ENCODE measurements at regions not wholly inside any gene's neighbourhood (a gene's known extent, or its start where the extent isn't known, plus 50 kb on each side); places are given as distances from the start of the nearest gene placed in this dataset.
"Not testable (repeated sequence)": the region's sequence is repeated elsewhere in the genome, so short reads cannot be mapped to it uniquely, and the experiment has no call there.

DNA sequence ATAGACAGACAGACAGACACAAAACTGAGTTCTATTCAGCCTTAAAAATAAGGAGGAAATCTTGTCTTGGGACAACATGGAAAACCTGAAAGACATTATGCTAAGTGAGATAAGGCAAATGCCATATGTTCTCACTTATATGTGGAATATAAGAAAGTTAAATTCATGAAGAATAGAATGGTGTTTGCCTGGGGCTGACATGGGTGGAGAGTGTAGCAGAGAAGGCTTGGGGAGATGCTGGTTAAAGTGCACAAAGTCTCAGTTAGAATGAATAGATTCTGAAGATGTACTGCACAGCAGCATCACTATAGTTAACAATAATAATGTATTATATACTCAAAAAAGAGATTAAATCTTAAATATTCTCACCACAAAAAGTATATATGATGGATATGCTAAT lies 355.5 kb downstream of the LRRIQ3 start:
- no peak for DNase-seq

GRCh38 chr1:73839922-73840321 lies 358.1 kb downstream of the LRRIQ3 start:
- no peak for DNase-seq

GRCh38 chr1:73832276-73833181 lies 365.4 kb downstream of the LRRIQ3 start:
- peak; percentile 28 for DNase-seq

- DNase-seq: not testable (repeated sequence)
These were observed 370.7 kb downstream of the LRRIQ3 start for GRCh38 chr1:73827283-73827682.

DNA sequence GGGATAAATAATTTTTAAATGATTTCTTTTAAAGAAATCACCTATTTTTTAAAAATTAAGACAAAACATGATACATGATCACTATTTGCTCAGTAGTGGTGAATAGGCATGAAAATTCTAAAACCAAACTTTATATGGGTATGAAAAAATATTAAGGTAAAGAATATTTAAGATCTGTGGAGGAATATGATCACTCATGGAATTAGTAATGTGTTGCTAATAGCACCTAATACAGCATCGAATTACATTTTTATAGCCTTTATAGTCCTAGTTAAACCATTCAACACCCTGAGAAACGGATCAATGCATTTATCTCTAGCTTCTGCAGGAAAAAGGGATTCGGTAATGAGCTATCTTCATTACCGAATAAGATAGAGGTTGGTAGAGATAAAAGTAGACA lies 373.9 kb downstream of the LRRIQ3 start:
- no peak for DNase-seq

DNA sequence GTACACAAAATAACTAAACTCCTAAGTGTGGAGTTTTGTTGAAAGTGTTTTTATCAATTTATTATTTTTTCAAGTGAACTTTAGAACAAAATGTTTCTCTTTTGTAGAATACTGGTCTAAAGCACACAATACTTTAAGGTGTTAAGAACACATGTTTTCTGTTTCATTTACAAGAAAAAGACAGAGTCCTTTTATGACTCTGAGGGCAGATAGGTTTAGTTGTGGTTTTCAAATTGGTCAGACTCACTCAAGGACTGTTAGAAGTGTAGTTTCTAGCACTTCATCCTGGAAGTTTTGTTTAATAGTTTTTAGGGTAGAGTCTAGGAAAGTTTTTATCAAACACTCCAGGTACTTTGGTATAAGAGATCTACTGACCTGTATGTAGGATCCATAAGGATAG lies 376.5 kb downstream of the LRRIQ3 start:
- DNase-seq: no peak

DNA sequence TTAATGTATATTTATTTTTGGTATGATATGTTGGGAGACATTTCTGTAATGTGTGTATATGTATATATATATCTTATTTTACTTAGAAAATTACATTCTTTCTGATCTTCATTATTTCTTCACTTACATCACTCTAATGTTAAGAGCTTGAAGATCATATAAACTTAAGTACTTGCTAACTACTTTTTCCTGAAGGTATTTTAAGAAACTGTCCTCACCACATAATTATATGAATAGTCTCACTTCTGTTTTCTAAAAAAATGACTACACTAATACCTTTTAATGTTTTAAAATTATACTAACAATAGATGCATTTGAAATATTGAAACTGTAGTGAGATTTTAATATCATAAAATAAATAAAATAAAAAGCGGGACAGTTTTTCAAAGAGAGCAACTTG lies 377.1 kb downstream of the LRRIQ3 start:
- no peak for DNase-seq

- DNase-seq: peak; percentile 26
These were observed 384.3 kb downstream of the LRRIQ3 start for GRCh38 chr1:73813716-73814115.

GRCh38 chr1:73813236-73813635 lies 384.7 kb downstream of the LRRIQ3 start:
- no peak for DNase-seq

DNA sequence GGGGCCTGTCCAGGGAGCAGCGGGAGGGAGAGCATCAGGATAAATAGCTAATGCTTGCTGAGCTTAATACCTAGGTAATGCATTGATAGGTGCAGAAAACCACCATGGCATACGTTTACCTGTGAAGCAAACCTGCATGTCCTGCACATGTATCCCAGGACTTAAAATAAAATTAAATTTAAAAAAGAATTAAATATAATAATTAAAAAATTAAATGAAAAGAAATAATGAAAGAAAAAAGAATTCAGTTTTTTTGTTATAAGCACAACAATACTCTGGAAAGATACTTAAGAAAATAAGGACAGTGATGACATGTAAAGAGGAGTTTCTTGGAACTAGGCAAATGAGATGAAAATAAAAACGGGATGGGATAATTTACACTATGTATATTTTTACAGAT lies 386.2 kb downstream of the LRRIQ3 start:
- DNase-seq: no peak

DNA sequence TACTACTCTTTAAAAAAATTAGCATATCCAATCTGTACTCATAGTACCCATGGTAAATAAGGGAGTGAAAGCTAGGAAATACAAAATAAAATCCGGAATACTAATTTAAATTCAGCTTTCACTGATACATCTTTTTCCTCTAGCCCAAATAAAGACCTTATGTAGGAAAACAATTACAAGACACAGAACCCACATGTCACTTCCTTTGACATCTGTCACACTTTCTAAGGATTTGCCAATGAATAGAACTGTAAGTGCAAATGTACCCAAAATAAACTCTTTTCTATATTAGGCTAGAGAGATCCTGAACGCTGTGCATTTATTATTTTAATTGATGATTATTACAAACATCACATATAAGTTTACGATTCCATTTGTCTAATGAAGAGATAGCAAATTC lies 393.0 kb downstream of the LRRIQ3 start:
- DNase-seq: no peak

DNA sequence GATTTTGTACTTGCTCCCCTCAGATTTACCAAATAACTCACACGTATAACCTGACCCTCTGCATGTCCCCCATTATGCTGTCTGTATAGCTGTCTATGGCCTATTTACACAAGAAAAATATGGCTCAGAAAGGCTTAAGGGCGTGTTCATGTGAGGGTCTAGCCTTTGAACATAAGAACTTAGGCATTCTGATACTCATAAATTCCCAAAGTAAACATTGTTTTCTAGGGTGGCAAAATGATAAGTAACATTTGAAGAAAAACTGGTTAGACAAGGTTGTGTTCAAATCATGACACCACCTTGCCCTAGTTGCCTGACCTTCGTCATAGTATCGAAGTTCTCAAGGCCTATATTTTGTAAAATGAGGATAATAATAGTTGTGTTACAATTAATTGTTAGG lies 394.6 kb downstream of the LRRIQ3 start:
- DNase-seq: no peak

GRCh38 chr1:73801912-73802429 lies 396.0 kb downstream of the LRRIQ3 start:
- DNase-seq: no peak

DNA sequence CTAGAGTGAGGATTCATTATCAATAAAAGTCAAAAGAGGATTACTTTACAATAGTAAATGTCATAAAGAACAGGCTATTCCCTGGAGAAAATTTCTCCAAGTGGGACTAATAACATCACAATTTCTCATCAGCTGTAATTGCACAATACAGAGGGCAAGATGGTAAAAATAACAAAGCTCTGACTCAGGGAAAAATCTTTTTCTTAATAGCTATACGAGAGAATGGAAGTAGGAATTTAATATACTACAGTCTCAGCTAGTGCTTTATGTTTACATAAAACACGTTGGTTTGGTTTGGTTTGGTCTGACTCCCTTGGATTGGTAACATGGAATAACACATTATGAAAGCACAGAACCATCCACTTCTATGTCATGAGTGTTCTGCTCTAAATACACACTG lies 397.6 kb downstream of the LRRIQ3 start:
- DNase-seq: no peak

GRCh38 chr1:73789965-73790364 lies 408.0 kb downstream of the LRRIQ3 start:
- no peak for DNase-seq

DNA sequence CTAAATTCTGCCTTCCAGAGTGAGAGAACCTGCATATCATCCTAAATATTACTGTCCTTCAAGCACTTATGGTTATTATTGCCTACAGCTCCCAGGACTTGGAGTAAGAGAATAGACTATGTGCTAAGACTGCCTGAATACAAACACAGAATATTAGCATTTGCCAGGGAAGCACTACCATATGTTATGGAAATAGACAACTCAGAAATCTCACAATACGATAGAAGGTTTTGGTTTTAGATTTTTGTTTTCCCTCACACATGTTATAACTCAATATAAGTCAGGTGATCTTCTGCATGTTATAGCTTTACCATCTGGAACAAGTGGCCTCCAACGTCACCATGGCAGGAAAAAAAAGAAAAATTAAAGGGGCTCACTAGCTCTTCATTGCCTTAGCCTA lies 413.9 kb downstream of the LRRIQ3 start:
- no peak for DNase-seq

- no peak for DNase-seq
These were observed 414.6 kb downstream of the LRRIQ3 start for GRCh38 chr1:73783352-73783751.

- DNase-seq: no peak
These were observed 415.1 kb downstream of the LRRIQ3 start for GRCh38 chr1:73782901-73783300.

DNA sequence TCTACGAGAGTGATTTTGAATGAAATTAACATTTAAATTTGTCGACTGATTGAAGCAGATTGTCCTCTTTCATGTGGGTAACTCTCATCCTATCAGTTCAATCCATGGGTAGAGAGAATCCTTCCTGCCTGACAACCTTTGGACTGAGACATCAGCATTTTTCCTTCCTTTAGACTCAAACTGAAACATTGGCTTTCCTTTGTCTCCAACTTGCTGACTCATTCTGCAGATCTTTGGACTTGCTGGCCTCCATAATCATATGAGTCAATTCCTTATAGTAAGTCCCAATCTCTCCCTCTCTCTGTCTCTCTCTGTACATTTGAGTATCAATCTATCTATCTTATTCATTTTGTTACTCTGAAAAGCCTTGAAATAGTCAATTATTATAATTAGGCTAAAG lies 416.7 kb downstream of the LRRIQ3 start:
- no peak for DNase-seq

DNA sequence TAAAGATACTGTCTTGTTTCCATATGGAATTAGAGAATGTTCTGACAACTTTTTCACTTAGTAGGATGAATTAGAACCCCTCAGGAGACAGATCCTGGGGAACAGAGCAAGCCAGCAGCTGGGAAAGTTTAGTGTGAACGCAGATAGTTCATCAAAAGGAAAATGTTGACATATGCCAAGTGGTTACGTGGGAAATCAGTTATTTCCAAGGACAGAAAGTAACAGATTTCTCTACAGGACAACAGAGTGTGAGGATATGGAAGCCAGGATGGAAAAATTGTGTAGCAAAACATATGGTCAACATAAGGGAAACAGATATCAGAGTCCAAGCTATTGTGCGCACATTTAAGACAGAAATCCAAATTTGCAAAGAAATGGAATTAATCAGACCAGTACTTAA lies 419.5 kb downstream of the LRRIQ3 start:
- peak; percentile 35 for DNase-seq

DNA sequence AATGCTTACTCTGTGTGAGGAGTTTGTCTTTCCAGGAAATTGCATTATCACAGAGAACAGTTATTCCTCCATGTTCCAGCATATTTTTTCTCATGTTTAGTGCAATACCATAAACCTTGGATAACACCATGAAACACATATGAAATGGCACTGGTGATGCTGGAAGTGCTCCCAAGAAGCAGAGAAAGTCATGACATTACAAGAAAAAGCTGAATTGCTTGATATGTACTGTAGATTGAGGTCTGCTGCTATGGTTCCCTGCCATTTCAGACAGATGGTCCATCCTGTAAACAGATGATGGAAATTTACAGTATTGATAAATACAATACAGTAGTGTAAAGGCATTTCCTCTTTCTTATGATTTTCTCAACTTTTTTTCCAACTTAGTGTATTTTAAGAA lies 422.1 kb downstream of the LRRIQ3 start:
- DNase-seq: no peak

- no peak for DNase-seq
These were observed 425.0 kb downstream of the LRRIQ3 start for GRCh38 chr1:73772941-73773340.

DNA sequence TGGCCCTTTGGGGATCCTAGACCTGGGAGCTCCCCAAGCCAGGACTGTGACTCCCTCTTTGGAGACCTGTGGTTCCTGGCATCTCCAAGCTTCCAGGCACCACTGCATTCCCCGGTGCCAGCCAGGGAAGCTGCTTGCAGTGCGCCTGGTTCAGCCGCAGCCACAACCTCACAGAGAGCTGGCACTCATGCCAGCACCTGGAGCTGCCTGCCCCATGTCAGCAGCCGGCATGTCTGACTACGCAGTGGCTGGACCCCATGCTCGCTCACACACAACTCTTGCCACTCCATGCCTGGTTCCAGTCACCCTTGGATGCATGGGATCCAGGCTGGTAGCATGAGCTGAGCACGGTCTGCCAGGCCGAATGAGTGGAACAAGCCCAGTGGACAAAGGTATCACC lies 426.6 kb downstream of the LRRIQ3 start:
- no peak for DNase-seq

DNA sequence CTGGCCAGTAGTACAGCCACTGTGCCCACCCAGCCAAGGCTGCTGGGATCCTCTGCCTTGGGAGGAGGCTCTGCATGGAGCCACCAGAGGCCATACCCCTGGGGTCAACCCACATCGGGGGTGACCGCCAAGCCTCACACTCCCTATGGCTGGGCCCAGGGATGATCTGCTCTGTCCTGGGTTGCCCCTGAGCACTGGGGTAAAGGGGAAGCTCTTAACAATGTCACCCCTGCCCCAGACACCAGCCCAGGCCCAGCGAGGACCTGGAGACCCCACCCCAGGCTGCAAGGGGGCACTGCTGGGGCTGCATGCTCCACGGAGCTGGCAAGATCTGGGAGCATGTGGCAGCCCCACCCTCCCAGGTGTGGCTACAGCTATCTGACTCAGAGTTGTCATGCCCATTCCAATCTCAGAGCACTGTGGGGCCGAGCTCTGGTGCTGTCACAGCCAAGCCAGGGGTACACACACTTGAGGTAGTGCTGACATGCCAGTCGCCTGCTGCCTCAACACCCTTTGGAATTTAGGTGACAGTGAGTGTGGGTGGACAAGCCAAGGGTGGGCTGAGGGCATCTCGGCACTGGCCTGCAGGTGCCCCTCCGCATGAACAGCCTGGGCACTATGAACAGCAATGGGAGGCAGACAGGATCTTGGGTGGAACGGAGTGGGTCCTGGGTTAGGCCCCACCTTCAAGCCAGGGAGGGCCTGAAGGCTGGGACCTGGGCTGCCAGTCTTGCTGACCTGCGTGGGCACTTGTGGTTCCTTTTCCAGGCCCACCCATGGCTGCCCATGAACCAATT lies 427.7 kb downstream of the LRRIQ3 start:
- no peak for DNase-seq

Data from femur (tissue), 1 donor.